Hepatocyte (in vitro differentiated cells): ENCODE measurements at regions not wholly inside any gene's neighbourhood (a gene's known extent, or its start where the extent isn't known, plus 50 kb on each side); places are given as distances from the start of the nearest gene placed in this dataset.

Experiments used
- CTCF ChIP-seq: fragments of 200-600 bp; sonication (generic); IDR thresholded peaks from 2 replicates; pipeline ENCODE4 v1.5.1; 2016; ENCODE audit warnings: antibody characterized with exemption, mild to moderate bottlenecking; ENCODE audit not compliant: poor library complexity
- EZH2 ChIP-seq: fragments of 200-600 bp; sonication (generic); IDR thresholded peaks from 2 replicates; pipeline ENCODE4 v1.6.1; 2016; ENCODE audit warnings: antibody characterized with exemption, mild to moderate bottlenecking, borderline replicate concordance

GRCh38 chr4:176444741-176445140 is 125.0 kb downstream of the SPCS3 start:
- TF ChIP-seq CTCF, result no peak
- TF ChIP-seq EZH2, result no peak
